GM23338 (cell line): ENCODE measurements at regions not wholly inside any gene's neighbourhood (a gene's known extent, or its start where the extent isn't known, plus 50 kb on each side); places are given as distances from the start of the nearest gene placed in this dataset.

Source experiments
- ATAC-seq: fragments of 200-7000 bp; cut with Tn5 transposase; 3 replicates; pipeline ENCODE4 v1.9.1; 2020
- DNase-seq: peaks from one replicate; pipeline ENCODE4 v3.0.0-alpha.2; 2015; ENCODE audit warnings: low spot score
- H2AFZ ChIP-seq: fragments of 200-600 bp; sonication (generic); 2 replicates; pipeline ENCODE4 v1.8.0; 2016; ENCODE audit warnings: antibody characterized with exemption, mild to moderate bottlenecking, moderate library complexity
- H3F3A ChIP-seq: fragments of 200-600 bp; sonication (generic); replicated peaks from 2 replicates; pipeline ENCODE4 v1.8.0; 2017; ENCODE audit warnings: antibody characterized with exemption, mixed run types, low read depth
- H3K27ac ChIP-seq: fragments of 200-600 bp; sonication (generic); 2 replicates; pipeline ENCODE4 v1.6.1; 2016; ENCODE audit warnings: low read depth
- H3K27me3 ChIP-seq: fragments of 200-600 bp; sonication (generic); 2 replicates; pipeline ENCODE4 v1.8.0; 2016; ENCODE audit warnings: mild to moderate bottlenecking, mixed run types, moderate library complexity; ENCODE audit not compliant: insufficient read depth
- H3K36me3 ChIP-seq: fragments of 200-600 bp; sonication (generic); 2 replicates; pipeline ENCODE4 v1.8.0; 2016; ENCODE audit warnings: mild to moderate bottlenecking; ENCODE audit not compliant: insufficient read depth
- H3K4me1 ChIP-seq: fragments of 200-600 bp; sonication (generic); 2 replicates; pipeline ENCODE4 v1.8.0; 2016; ENCODE audit warnings: mild to moderate bottlenecking, moderate library complexity; ENCODE audit not compliant: insufficient read depth
- H3K4me2 ChIP-seq: fragments of 200-600 bp; sonication (generic); 2 replicates; pipeline ENCODE4 v1.7.1; 2017; ENCODE audit warnings: mixed run types
- H3K4me3 ChIP-seq: fragments of 200-600 bp; sonication (generic); 2 replicates; pipeline ENCODE4 v1.6.1; 2016; ENCODE audit warnings: mixed run types
- H3K79me2 ChIP-seq: fragments of 200-600 bp; sonication (generic); replicated peaks from 2 replicates; pipeline ENCODE4 v1.8.0; 2017; ENCODE audit warnings: mild to moderate bottlenecking; ENCODE audit not compliant: insufficient read depth
- H3K9me2 ChIP-seq: fragments of 200-600 bp; sonication (generic); 2 replicates; pipeline ENCODE4 v1.8.0; 2017; ENCODE audit not compliant: insufficient read depth
- H4K20me1 ChIP-seq: fragments of 200-600 bp; sonication (generic); replicated peaks from 2 replicates; pipeline ENCODE4 v1.8.0; 2017; ENCODE audit warnings: mild to moderate bottlenecking; ENCODE audit not compliant: insufficient read depth
- H3K27ac Mint-ChIP-seq: 2 replicates; pipeline ENCODE4 v1.8.0; 2020; ENCODE audit warnings: inconsistent platforms, mild to moderate bottlenecking, moderate library complexity, mixed read lengths
- H3K27me3 Mint-ChIP-seq: 3 replicates; pipeline ENCODE4 v1.8.0; 2022; ENCODE audit warnings: low read depth, mild to moderate bottlenecking, moderate library complexity, mixed read lengths, inconsistent platforms; ENCODE audit not compliant: insufficient read depth, poor library complexity
- H3K36me3 Mint-ChIP-seq: 3 replicates; pipeline ENCODE4 v1.8.0; 2021; ENCODE audit warnings: low read depth, mild to moderate bottlenecking, inconsistent platforms, moderate library complexity, mixed read lengths
- H3K4me1 Mint-ChIP-seq: 3 replicates; pipeline ENCODE4 v1.8.0; 2020; ENCODE audit warnings: mild to moderate bottlenecking, inconsistent platforms, mixed read lengths
- H3K4me3 Mint-ChIP-seq: 3 replicates; pipeline ENCODE4 v1.8.0; 2021; ENCODE audit warnings: moderate library complexity, mild to moderate bottlenecking, inconsistent platforms, mixed read lengths
- H3K9me3 Mint-ChIP-seq: 3 replicates; pipeline ENCODE4 v1.8.0; 2020; ENCODE audit warnings: moderate library complexity, mild to moderate bottlenecking, inconsistent platforms, mixed read lengths
- CREB1 ChIP-seq: fragments of 250-450 bp; sonication (Bioruptor Pico); IDR thresholded peaks from 2 replicates; pipeline ENCODE4 v1.5.0; 2020; ENCODE audit warnings: low read depth, mild to moderate bottlenecking, moderate library complexity
- CTCF ChIP-seq, 2 experiments: fragments of 200-600 bp in 1 of 2; sonication (generic) in 1 of 2; conservative IDR thresholded peaks; 2 replicates each; pipeline versions ENCODE4 v1.5.1 to v1.6.1; 2016 to 2017; ENCODE audit warnings: antibody characterized with exemption in 2 of 2, low read depth in 2 of 2, mild to moderate bottlenecking in 2 of 2, moderate library complexity in 1 of 2
- ETS1 ChIP-seq: IDR thresholded peaks from 2 replicates; pipeline ENCODE4 v1.6.1; 2016; ENCODE audit warnings: antibody characterized with exemption
- EZH2 ChIP-seq: fragments of 200-600 bp; sonication (generic); IDR thresholded peaks from one replicate; pipeline ENCODE4 v1.8.0; 2017; ENCODE audit warnings: antibody characterized with exemption, mild to moderate bottlenecking, low read depth; ENCODE audit not compliant: unreplicated experiment
- EZH2phosphoT487 ChIP-seq: fragments of 200-600 bp; sonication (generic); IDR thresholded peaks from one replicate; pipeline ENCODE4 v1.8.1; 2018; ENCODE audit warnings: antibody characterized with exemption; ENCODE audit not compliant: unreplicated experiment
- JUNB ChIP-seq: IDR thresholded peaks from one replicate; pipeline ENCODE4 v1.6.1; 2016; ENCODE audit warnings: antibody characterized with exemption; ENCODE audit not compliant: unreplicated experiment
- NANOG ChIP-seq: IDR thresholded peaks from 2 replicates; pipeline ENCODE4 v1.6.1; 2016; ENCODE audit warnings: antibody characterized with exemption, borderline replicate concordance
- REST ChIP-seq: IDR thresholded peaks from one replicate; pipeline ENCODE4 v1.6.1; 2018; ENCODE audit warnings: antibody characterized with exemption; ENCODE audit not compliant: unreplicated experiment
- STAT1 ChIP-seq: IDR thresholded peaks from one replicate; pipeline ENCODE4 v1.6.1; 2016; ENCODE audit warnings: antibody characterized with exemption; ENCODE audit not compliant: unreplicated experiment
- ZNF114 ChIP-seq: fragments of 250-450 bp; sonication (Bioruptor Pico); IDR thresholded peaks from 2 replicates; pipeline ENCODE4 v1.5.0; 2020; ENCODE audit warnings: mild to moderate bottlenecking, moderate library complexity
- ZNF331 ChIP-seq: fragments of 250-450 bp; sonication (Bioruptor Pico); IDR thresholded peaks from 2 replicates; pipeline ENCODE4 v1.5.0; 2020; ENCODE audit warnings: low read depth, mild to moderate bottlenecking, moderate library complexity
- ZNF462 ChIP-seq: fragments of 250-450 bp; sonication (Bioruptor Pico); IDR thresholded peaks from 2 replicates; pipeline ENCODE4 v1.5.0; 2020; ENCODE audit warnings: mild to moderate bottlenecking, moderate library complexity

- Histone ChIP-seq H4K20me1 (no peaks in the 10 kb centered on the region), H3K27me3 (no peaks in the 10 kb centered on the region), H3K4me2 (no peak overlapping the region), H2AFZ (no peak overlapping the region), H3K36me3 (no peaks in the 10 kb centered on the region), H3F3A (no peaks in the 10 kb centered on the region), H3K4me1 (no peaks in the 10 kb centered on the region), H3K4me3 (no peak overlapping the region), H3K79me2 (no peaks in the 10 kb centered on the region), H3K27ac (no peak overlapping the region), H3K9me2 (no peaks in the 10 kb centered on the region)
- DNase-seq (no peak), ATAC-seq (no peak)
- Mint-ChIP-seq H3K27ac (no peak overlapping the region), H3K9me3 (no peaks in the 10 kb centered on the region), H3K4me3 (no peak overlapping the region), H3K27me3 (no peaks in the 10 kb centered on the region), H3K36me3 (no peaks in the 10 kb centered on the region), H3K4me1 (no peaks in the 10 kb centered on the region)
- TF ChIP-seq ZNF331 (CRISPR knock-in tag) (no peak), EZH2phosphoT487 (no peak), ETS1 (no peak), REST (no peak), ZNF462 (CRISPR knock-in tag) (no peak), CTCF (conservative IDR thresholded peaks at IDR 0.05; ENCODE audit: low read depth in 2 of 2) (no peak), ZNF114 (CRISPR knock-in tag) (no peak), EZH2 (no peak), JUNB (no peak), NANOG (no peak), CREB1 (CRISPR knock-in tag) (no peak), STAT1 (no peak)
Observed at GRCh38 chr10:81520688-81521087, 354.3 kb upstream of the NRG3 start.
